ENCODE measurements at regions not wholly inside any gene's neighbourhood (a gene's known extent, or its start where the extent isn't known, plus 50 kb on each side); places are given as distances from the start of the nearest gene placed in this dataset.
A peak's percentile ranks its signal among the peaks of the same experiment; 100 is the strongest.

- Histone ChIP-seq H3K4me1 (peaks cover 0 to 33% (median 7%) of the 10 kb centered on the region in 9 donors), H3K27ac (peak overlapping the region in 3 of 10 donors; percentile 3 to 39 (median 25)), H3K9me3 (no peaks in the 10 kb centered on the region), H3K36me3 (no peaks in the 10 kb centered on the region), H3K4me3 (no peak overlapping the region), H3K27me3 (no peaks in the 10 kb centered on the region)
- intact Hi-C loops (cut with DNase I), result no loop called here
- WGBS, 2 donors, result 90 to 94% methylated on average over 23 of the region's 23 CpGs
- ATAC-seq, result no peak
- no peak for DNase-seq
- TF ChIP-seq, protein P1, sequence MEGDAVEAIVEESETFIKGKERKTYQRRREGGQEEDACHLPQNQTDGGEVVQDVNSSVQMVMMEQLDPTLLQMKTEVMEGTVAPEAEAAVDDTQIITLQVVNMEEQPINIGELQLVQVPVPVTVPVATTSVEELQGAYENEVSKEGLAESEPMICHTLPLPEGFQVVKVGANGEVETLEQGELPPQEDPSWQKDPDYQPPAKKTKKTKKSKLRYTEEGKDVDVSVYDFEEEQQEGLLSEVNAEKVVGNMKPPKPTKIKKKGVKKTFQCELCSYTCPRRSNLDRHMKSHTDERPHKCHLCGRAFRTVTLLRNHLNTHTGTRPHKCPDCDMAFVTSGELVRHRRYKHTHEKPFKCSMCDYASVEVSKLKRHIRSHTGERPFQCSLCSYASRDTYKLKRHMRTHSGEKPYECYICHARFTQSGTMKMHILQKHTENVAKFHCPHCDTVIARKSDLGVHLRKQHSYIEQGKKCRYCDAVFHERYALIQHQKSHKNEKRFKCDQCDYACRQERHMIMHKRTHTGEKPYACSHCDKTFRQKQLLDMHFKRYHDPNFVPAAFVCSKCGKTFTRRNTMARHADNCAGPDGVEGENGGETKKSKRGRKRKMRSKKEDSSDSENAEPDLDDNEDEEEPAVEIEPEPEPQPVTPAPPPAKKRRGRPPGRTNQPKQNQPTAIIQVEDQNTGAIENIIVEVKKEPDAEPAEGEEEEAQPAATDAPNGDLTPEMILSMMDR (IDR thresholded peaks at IDR 0.05), result no peak
Observed at GRCh38 chr6:167667204-167668018, 159.3 kb upstream of the AFDN start.

- Histone ChIP-seq H3K4me1 (peaks cover 0 to 32% (median 7%) of the 10 kb centered on the region in 9 donors), H3K9me3 (no peaks in the 10 kb centered on the region), H3K27ac (peak overlapping the region in 3 of 10 donors; percentile 3 to 39 (median 25)), H3K27me3 (no peaks in the 10 kb centered on the region), H3K4me3 (no peak overlapping the region), H3K36me3 (no peaks in the 10 kb centered on the region)
- ATAC-seq (peak in 6 of 8 donors; percentile 21 to 50 (median 29)), DNase-seq (no peak)
- intact Hi-C loops (cut with DNase I), result no loop called here
- 61 to 68% methylated on average over 26 of the region's 26 CpGs for WGBS, 2 donors
- TF ChIP-seq, protein P1 (IDR thresholded peaks at IDR 0.05), result no peak
Observed at GRCh38 chr6:167668019-167668753, 158.5 kb upstream of the AFDN start.

DNA sequence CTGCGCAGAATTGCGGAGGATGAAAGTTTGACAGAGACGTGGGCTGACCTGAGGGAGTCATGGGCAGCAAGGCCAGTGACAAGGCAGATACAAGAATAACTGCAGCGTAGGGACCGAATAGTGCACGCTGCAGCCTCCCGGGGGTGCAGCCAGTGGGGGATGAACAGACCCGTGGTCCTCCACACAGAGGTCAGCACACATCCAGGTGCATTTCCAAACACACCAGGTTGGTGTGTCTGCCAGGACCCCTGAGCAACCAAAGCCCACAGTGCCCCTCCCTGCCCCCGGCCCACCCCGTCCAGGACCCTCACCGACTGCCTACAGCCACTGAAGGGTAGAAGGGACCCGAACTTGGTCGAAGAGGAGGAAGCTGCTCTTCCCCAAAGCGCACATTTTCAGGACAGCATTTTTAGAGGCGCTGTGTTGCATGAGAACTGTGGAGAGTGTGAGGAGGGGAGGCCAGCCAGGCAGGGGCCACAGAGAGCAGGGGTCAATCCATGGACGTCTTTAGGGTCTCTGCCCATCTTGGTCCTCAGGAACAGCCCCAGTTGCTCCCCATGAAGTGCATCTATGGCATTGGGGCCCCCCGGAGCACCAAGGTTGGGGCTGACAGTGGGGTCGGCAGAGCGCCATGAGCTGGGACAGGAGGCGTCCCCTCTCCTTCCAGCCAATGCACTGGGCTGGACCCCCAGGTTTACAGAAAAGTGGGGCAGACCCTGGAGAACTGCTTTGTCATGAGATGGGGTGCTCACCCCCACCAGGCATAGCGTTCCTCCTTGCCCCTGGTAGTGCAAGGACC lies 157.8 kb upstream of the AFDN start:
- peaks cover 0 to 32% (median 7%) of the 10 kb centered on the region in 9 donors for H3K4me1 ChIP-seq
- ATAC-seq (peak in 1 of 8 donors; percentile 16), DNase-seq (no peak)
- H3K27me3 ChIP-seq, result no peaks in the 10 kb centered on the region
- intact Hi-C loops (cut with DNase I), result no loop called here
- H3K27ac ChIP-seq, result no peak overlapping the region
- no peak overlapping the region for H3K4me3 ChIP-seq
- H3K9me3 ChIP-seq, result no peaks in the 10 kb centered on the region
- TF ChIP-seq, protein P1 (IDR thresholded peaks at IDR 0.05), result no peak
- H3K36me3 ChIP-seq, result no peaks in the 10 kb centered on the region
- 92 to 93% methylated on average over 21 of the region's 21 CpGs for WGBS, 2 donors

DNA sequence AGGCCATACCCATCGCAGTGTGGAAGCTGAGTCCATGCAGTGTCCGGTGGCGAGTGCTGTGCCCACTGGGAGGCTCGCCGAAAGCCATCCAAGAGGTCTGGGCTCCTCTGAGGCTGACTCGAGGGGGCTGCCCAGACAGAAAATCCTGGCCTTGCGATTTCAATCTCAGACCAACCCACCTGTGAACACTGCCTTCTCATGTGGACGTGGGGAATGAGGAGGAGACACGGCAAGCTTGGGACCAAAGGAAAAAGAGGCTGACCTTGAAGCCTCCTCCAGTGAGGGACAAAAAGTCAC lies 157.2 kb upstream of the AFDN start:
- DNase-seq, result no peak
- ATAC-seq, result peak in 1 of 8 donors; percentile 6
- intact Hi-C loops (cut with DNase I), result no loop called here
- Histone ChIP-seq H3K4me1 (peaks cover 0 to 31% (median 5%) of the 10 kb centered on the region in 9 donors), H3K9me3 (no peaks in the 10 kb centered on the region), H3K27me3 (no peaks in the 10 kb centered on the region), H3K4me3 (no peak overlapping the region), H3K27ac (no peak overlapping the region), H3K36me3 (no peaks in the 10 kb centered on the region)
- WGBS, 2 donors, result 83 to 91% methylated on average over 9 of the region's 9 CpGs
- TF ChIP-seq, protein P1 (IDR thresholded peaks at IDR 0.05), result no peak
